Renal pelvis (tissue), 1 donor: ENCODE measurements at regions not wholly inside any gene's neighbourhood (a gene's known extent, or its start where the extent isn't known, plus 50 kb on each side); places are given as distances from the start of the nearest gene placed in this dataset.

Source experiments
- DNase-seq: peaks from one replicate; pipeline ENCODE4 v3.0.0-alpha.2; 2013

DNA sequence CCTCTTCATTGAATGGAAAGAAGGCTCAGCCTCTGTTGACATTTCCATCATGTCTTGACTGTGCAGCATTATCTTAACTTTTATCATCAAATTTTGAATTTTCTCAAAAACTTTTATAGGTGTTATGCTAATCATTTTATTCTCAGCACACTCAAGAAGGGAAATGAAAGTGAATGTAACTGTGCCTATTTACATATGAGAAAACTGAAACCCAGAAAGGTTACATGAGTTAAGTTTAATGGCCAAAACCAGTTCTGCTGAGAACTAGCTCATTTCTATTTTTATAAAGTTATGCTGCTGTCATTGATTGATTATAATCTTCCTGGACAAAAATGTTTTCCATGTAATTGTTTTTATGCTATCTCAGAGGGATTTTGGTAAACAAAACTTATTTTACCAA lies 618.8 kb upstream of the NRXN1 start:
- no peak for DNase-seq

DNA sequence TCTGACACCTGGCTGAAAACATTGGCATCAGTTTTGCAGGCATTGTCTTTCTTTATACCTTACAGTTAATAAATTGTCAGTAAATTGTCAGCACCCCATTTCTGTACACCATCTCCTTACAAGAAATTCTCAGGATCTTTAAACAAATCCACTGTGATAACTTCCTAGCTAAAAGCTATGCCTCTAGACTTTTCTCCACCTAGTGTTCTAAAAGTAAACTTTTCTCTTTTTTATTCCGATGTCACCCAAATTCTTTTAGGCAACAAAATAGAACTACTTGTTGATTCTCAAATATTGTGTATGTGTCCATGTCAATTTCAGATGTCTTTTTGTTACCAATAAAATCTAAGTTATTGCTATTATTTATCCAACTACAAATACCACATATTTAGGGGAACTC lies 617.4 kb upstream of the NRXN1 start:
- DNase-seq: no peak

DNA sequence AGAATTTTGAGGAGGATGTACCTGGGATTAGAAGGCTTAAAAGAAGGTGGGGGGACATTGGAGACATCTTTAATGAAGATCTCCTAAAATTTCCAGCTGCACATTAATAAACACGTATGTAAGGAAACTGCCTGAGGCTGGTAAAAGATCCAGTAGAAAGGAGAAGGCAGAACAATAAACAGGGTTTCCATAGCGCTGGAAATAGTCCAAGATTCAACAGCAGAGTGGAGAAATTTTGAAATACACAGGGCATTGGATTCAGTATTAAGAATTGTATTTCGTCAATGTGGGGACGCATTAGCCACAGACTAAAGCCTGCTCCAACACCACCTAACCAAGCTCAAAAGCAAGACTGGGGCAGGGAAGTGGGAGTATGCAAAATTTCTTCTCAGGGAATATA lies 606.9 kb upstream of the NRXN1 start:
- DNase-seq: no peak

DNA sequence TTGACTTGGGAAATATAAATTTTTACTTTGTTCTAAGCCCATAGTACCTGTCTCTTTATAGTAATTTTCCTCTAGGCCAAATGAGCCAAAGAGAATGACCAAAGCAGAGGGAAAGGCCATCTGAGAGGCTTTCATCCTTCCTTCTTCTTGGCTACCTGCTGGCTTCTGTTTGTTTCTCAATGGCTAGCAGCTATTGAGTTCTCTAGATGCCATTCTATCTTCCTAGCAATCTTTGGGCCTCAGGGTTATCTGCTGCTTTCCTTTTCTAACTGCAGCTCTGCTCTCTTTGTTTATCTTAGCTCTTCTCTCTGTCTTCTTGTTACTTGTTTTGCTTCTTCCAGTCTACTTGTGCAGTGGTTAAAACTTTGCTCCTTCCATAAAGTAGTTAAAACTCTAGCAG lies 601.1 kb upstream of the NRXN1 start:
- no peak for DNase-seq

DNA sequence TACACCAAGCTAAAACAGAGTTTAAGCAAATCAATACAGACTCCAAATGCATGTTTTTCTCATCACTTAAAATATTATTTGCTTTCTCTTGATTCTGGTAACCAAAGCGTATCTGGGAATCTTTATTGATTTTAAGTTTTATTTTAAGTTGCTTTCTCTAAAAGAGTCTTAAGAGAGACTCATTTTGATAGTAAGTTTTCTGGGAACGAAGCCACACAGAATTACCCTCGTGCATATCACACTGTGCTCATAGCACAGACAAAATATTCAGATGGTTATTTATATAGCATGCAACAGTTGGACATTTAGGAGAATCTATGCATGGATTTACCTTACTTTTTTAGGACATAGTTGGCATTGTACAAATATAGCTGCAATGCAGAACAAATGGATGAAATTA lies 597.5 kb upstream of the NRXN1 start:
- DNase-seq: no peak

DNA sequence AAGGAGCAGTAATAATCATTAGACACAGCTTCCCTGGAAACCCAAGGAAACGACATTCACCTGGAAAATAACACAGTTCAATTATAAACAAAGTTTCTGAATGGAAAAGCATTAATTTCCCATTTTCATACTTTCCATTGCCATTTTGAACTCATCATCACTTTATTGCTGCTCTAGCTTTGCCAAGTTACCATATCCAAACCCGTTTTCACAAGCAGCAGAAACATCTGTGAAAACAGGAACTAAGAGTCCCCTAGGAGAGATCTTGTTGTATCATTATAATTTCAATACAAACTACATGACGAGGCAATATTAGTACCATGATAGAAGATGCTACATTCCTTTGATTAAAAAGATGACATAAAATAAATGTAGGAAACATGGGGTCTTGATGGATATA lies 597.0 kb upstream of the NRXN1 start:
- DNase-seq: no peak

DNA sequence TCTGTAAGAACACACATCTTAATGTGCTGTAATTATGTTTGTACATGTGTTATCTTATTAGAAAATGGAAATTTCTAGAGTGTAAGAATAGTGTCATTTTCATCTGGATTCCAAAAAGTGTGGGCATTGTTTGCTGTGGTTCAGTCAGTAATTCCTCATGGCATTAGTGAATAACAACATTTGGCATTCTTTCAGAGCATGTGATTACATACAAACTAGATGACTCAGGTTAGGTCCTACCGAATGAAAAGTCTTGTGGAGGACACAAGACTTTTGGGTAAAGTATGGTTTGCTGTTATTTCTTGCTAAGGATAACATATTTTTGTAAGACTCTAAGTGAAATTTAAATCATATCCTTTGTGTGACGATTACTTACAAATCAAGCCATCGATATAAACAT lies 593.1 kb upstream of the NRXN1 start:
- DNase-seq: no peak

DNA sequence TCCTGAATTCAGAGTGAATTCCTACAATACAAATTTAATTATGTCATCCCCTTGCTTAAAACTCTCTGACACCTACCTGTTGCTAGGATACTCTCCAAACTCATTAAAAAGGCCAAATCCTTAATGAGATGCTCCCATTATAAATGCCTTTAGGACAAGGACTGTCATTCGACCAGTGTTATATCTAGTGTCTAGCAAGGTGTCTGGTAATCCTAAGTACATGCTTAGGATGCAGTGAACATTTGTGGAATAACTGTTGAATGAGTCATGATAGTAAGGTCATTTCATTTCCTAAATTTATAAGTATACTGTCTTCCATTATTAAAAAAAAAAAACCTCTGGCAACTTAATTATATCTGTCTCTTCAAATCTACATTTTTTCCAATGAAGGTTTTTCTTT lies 588.9 kb upstream of the NRXN1 start:
- DNase-seq: no peak

DNA sequence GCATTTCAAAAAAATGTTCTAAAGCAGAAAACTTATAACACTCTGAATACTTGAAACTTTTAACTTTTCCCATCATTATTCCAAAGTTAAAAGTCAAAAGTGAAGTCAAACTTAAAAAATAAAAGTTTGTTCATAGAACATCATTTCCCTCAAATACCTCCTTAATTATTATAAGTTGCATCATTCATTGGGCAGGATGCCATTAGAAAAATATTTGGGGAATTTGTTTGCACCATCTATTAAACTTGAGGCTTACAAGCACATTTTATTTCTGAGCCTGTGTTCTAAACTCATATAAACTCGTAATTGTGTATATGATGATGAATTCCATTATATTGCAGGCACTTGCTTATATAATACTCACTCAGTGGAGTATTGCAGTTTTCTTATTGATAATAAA lies 588.0 kb upstream of the NRXN1 start:
- no peak for DNase-seq

DNA sequence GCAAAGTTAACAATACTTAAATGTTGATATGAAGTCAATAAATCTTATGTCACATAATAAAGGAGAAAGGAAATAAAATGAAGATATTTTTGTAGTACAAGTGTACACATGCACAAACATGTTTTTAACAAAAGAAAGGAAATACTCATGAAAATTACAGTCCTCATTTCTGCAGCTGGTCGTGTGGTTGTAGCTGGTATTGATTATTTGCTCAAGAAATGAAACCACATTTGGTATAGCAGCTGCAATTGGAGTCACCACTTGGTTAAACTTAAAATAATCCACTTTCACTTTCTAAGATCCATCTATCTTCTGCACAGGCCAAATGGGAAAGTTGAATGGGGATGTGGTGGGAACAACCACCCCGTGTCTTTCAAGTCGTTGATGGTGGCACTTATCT lies 580.5 kb upstream of the NRXN1 start:
- no peak for DNase-seq

DNA sequence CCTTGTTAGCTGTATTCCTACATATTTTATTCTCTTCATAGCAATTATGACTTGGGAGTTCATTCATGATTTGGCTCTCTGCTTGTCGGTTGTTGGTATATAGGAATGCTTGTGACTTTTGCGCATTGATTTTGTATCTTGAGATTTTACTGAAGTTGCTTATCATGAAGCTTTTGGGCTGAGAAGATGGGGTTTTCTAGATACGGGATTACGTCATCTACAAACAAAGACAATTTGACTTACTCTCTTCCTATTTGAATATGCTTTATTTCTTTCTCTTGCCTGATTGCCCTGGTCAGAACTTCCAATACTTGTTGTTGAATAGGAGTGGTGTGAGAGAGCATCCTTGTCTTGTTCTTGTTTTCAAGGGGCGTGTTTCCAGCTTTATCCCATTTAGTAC lies 569.8 kb upstream of the NRXN1 start:
- DNase-seq: no peak

DNA sequence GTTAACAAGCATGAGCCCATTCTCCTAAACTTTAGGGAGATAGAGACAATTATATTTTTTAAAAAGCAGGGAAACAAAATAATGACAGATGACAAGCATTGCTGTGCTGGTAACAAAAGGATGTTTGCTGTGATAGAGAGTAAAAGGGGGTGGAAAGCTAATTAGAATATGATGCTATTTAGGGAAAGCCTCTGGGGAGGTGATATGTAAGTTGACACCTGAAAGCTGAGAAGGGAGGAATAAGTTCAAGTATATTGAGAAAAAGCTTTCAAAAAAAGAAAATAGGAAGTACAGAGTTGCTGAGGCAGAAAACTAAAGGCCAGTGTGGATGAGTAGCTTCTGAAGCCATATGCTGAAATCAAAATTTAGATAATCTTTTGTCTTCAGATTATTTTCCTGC lies 565.2 kb upstream of the NRXN1 start:
- no peak for DNase-seq

DNA sequence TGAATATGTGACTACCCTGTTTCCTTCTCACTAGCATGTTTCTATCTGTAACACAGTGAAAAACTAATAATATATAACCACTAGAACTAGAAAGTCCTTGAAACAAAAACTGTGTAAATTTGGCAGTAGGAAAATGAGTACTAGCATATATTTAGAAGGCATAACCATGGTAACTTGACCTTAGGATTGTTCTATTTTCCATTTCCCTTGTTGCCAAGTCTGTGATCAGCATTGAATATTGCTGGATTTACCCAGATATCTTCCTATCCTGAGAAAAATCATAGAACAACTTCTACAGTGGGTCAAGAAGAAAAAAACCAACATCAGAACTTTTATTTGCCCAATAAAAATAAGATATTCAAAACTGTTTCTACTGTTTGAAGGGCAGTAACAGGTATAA lies 563.9 kb upstream of the NRXN1 start:
- no peak for DNase-seq

DNA sequence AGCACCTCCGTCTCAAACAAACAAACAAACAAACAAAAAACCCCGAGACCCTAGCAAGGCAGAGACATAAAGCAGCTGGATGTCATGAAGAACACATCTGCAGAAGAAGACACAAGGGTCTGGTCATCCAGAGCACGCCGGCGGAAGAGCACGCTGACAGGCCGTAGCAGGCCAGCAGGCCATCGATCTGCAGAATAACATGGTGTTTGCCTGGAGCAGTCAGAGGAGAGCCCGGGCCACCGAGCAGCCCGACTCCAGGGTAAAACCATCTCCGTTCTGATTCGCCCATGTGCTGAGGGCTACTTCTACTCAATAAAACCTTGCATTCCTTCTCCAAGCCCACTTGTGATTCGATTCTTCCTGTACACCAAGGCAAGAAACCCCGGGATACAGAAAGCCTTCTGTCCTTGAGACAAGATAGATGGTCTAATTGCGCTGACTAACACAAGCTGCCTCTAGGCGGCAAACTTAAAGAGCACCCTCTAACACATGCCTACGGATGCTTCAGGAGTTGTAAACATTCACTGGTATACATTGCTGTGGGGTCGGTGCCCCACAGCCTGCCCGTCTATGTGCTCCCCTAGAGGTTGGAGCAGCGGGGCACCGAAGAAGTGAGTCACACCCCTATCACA lies 549.8 kb upstream of the NRXN1 start:
- DNase-seq: no peak

DNA sequence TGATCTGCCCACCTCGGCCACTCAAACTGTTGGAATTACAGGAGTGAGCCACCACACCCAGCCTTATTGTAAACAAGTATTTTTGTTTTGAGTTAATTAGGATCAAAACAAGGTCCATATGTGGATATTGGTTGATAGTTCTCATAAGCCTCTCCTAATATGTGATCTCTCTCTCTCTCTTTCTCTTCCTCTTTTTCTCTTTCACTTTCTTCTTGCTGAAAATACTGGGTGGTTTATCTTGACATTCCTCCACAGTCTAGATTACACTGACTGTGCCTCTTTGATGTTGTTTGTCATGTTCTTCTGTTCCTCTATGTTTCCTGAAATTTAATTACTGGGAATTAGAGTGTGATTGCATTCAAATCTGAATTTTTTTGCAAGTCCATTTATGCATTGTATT lies 547.5 kb upstream of the NRXN1 start:
- DNase-seq: no peak

DNA sequence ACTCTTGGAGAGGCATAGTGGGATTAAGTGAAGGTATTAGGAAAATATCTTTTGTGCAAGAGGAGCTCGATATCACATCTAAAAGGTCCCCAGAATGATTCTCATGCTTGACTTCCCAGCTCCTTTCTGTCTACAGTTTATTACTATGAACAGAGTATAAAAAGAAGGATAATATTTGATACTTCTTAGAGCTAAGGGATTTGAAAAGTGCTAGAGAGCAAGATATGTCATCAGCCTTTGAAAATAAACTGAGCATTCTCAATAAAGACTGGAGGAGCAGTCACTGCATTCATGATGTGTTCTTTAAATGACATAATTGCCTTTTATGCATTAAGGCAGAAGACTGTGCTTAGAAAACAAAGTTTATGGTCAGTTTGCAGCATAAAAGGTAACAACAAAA lies 543.2 kb upstream of the NRXN1 start:
- no peak for DNase-seq

DNA sequence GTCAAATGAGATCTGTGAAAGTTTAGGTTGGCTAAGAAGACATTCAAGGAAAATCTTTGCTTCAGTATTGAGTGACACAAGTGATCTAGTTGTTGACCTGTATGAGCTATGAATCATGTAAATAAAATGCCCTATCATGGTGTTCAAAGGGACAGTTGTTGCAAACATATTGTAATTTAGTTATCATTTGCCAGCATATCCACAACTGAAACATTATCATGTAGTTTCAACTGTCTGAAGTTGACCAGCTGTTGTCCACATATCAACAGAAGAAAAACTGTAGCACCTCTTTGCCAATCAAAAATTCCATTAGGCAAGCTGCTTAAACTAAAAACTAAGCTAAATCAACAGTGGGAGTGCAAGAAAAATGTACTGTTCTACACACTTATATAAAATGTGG lies 527.1 kb upstream of the NRXN1 start:
- DNase-seq: no peak

DNA sequence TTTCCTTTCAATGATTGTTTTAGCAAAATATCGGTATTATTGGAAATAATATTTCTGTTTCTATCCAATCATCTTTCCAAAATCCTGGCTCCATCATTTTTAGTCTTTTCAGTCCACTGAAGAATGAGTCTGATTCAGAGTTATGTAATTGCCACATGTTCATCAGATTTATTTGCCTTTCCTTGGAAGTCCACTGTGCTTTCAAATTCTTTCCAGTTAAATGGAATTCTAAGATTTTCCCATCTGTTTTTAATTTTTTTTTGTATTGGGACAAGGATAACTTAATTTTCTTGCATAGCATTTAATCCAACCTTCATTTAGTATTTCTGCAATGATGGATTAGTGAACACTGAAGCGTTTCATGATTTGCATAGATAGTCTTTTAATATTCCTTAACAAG lies 521.5 kb upstream of the NRXN1 start:
- DNase-seq: no peak

DNA sequence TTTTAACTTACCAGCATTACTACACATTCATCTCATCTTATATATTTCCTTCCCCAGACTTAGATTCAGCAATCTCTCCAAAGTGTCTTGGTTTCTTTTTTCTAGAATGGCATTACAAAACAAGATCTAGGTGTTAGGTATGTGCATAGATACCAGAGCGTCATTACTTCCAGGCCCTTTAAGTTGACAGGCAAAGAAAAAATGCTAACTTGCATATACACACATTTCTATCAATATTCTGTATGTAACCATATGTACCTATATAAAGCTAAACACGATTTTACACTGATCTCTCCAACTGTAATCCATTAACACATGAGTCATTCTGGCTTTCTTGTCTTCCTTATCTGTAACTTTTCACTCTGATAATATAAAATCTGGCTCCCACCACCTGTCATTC lies 503.8 kb upstream of the NRXN1 start:
- DNase-seq: no peak

DNA sequence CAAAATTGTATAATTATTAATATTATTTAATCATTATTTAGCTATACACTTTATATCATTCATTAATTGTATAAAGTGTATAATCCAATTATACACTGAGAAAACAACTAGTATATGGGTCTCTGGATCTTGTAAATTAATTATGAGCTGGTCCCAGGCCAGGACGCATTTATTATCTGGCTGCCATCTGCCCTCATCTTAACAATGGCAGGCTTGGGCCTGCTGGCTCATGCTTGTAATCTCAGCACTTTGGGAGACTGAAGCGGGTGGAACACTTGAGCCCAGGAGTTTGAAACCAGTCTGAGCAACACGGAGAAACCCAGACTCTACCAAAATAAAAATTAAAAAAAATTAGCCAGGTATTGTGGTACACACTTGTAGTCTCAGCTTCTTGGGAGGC lies 502.2 kb upstream of the NRXN1 start:
- DNase-seq: no peak

DNA sequence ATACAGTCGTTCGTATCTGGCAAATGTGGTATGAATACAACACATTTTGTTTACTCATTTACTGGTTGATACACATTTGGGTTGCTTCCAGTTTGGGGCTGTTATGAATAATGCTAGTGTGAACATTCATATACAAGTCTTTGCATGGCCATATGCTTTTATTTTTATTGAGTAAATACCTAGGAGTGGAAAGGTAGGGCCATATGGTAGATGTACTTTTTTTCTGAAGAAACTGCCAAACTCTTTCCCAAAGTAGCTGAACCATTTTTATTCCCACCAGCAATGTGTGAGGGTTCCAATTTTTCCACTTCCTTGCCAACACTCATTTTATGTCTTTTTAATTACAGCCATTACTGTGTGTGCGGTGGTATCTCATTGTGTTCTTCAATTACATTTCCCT lies 496.2 kb upstream of the NRXN1 start:
- DNase-seq: no peak

DNA sequence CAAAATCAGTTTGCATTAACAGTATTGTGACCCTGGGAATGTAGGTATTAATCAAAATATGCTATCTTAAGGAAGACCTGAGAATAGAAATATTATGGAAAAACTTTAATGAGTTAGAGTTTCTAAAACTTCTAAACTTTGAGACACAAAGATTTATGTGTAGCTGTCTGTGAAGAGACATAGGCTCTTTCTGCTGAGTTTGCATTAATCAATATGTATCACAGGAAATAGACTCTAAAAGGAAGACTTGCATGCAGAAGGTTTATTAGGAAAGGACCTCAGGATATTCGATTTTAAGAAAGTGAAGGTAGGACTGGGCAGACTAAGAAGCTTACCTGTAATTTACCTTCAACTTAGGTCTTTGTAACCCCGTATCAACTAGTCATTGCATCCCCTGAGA lies 494.8 kb upstream of the NRXN1 start:
- no peak for DNase-seq

DNA sequence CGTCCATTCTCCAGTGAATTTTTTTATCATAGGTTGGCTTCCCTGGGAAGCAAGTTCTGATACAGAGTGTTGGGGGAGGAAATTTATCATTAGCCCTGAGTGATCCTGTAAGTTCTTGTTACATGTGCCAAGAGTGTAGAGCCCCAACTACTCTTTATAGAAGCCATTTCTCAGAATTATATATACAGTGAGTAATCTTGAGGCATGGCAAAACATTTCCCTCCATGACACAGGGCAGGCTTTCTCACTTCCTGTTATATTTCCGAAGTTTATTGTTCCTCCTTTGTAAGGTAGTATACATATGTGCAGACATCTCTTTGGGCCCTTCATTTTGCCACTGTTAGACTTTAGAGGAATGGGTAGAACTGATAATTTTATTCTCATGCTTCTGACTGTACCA lies 484.7 kb upstream of the NRXN1 start:
- no peak for DNase-seq

DNA sequence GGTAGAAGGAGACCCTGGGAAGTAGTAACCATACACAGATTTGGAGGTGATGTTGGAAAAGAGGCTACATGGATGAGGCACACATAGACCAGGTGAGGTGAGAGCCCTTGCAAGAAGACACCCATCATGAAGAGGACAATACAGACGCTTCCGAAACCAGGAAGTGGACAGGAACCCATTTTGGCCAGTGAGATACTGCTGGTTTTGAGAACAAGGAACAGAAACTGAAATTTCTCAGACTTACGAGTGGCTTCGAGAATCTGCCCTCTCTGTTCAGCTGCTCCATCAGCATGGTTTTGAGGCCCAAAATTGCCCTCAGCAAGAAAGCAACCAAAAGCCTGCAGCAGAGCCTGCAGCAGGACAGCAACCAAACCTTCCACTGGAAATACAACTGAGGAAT lies 479.1 kb upstream of the NRXN1 start:
- no peak for DNase-seq

DNA sequence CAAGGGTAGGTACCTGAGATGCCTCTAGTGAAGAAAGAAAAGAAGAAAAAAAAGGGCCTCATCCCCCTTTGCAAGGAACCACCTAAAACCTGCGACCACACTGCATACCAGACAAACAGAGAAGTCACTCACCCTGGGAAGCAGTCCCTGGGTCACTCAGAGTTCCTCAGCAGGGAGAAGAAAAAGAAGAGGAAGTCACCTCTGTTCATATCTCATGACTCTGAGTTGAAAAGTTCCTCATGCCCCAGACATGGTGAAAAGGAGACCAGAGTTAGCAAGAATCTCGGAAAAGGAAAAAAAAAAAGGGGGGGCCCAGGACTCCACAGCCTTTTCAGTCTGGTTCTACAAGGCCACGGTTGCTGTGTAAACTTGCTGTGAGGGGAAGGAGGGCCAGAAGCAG lies 478.4 kb upstream of the NRXN1 start:
- DNase-seq: no peak
